HEK293 (cell line): ENCODE measurements at regions not wholly inside any gene's neighbourhood (a gene's known extent, or its start where the extent isn't known, plus 50 kb on each side); places are given as distances from the start of the nearest gene placed in this dataset.
"Not testable (repeated sequence)": the region's sequence is repeated elsewhere in the genome, so short reads cannot be mapped to it uniquely, and the experiment has no call there.

Experiments used
- CTCF ChIP-seq: fragments of 450-650 bp; formaldehyde crosslinking; IDR thresholded peaks from 2 replicates; pipeline ENCODE4 v1.5.1; 2016; ENCODE audit warnings: missing biosample characterization, missing genetic modification characterization
- REST ChIP-seq: fragments of 450-650 bp; formaldehyde crosslinking; IDR thresholded peaks from 2 replicates; pipeline ENCODE4 v1.5.1; 2016; ENCODE audit warnings: missing biosample characterization, missing genetic modification characterization
- SP2 ChIP-seq: fragments of 450-650 bp; formaldehyde crosslinking; IDR thresholded peaks from 2 replicates; pipeline ENCODE4 v1.5.1; 2016; ENCODE audit warnings: missing biosample characterization, missing genetic modification characterization
- ZNF169 ChIP-seq: fragments of 450-650 bp; formaldehyde crosslinking; IDR thresholded peaks from 2 replicates; pipeline ENCODE4 v1.5.1; 2016; ENCODE audit warnings: missing biosample characterization, missing genetic modification characterization
- ZNF23 ChIP-seq: fragments of 450-650 bp; formaldehyde crosslinking; IDR thresholded peaks from 2 replicates; pipeline ENCODE4 v1.5.1; 2016; ENCODE audit warnings: missing biosample characterization, missing genetic modification characterization, borderline replicate concordance
- ZNF274 ChIP-seq, 2 experiments: fragments of 200-500 bp in 1 of 2; fragments of 450-650 bp in 1 of 2; sonication (Bioruptor generic) in 1 of 2; formaldehyde crosslinking in 1 of 2; IDR thresholded peaks; 2 replicates each; pipeline versions ENCODE4 v1.5.1 to v1.6.1; 2014 to 2016; ENCODE audit warnings: borderline replicate concordance in 1 of 2, inconsistent platforms in 1 of 2, low read length in 1 of 2, missing biosample characterization in 1 of 2, missing genetic modification characterization in 1 of 2

- not testable (repeated sequence) for TF ChIP-seq SP2; ZNF23 (tag by site-specific recombination); ZNF169; CTCF (tag by site-specific recombination); ZNF274 (IDR thresholded peaks at IDR 0.05; ENCODE audit: low read length); ZNF274 (tag by site-specific recombination; IDR thresholded peaks at IDR 0.05; ENCODE audit: borderline replicate concordance); REST (tag by site-specific recombination)
Observed at GRCh38 chr15:84395881-84396280, 160.3 kb downstream of the GOLGA6L4 start.
